HG03457 (cell line): ENCODE measurements at regions not wholly inside any gene's neighbourhood (a gene's known extent, or its start where the extent isn't known, plus 50 kb on each side); places are given as distances from the start of the nearest gene placed in this dataset.

Experiments used
- ATAC-seq: cut with Tn5 transposase; IDR thresholded peaks from one replicate; pipeline ENCODE4 v1.9.1; 2021; ENCODE audit warnings: moderate number of reproducible peaks; ENCODE audit not compliant: unreplicated experiment

DNA sequence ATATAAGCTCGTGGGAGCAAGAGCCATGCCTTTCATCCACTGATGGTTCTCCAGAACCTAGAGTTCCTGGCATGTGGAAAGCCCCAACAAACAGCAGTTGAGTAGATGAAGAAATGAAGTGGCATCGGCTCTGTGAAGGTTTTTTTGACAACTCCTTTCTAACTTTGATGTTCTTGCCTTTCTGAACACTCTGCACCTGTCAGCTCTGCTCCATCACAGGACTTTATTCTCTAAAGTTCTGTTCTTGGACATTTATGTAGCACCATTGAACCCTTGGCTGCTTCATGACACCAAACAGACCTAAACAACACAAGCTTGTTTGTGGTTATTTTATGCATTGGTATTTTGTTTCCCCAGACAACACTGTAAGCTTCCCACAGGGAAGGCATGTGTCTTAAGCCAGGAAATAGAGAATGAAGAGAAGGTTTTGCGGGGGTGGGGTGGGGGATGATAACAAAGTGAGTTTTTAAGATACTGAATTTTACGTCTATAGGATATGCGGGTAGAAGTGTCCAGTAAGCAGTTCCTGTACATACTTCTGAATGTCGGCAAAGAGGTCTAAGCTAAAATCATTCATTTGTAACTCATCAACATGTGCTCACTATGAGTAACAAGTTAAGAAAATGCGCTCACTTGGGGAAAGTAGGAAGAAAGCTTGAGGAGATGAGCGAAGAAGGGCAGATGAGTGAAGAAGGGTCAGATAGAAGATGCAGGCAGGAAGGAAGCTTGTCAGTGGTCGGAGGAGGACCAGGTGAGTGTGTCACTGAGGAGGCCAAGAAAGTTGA is 146.0 kb upstream of the PLEKHG7 start:
- ATAC-seq: no peak

DNA sequence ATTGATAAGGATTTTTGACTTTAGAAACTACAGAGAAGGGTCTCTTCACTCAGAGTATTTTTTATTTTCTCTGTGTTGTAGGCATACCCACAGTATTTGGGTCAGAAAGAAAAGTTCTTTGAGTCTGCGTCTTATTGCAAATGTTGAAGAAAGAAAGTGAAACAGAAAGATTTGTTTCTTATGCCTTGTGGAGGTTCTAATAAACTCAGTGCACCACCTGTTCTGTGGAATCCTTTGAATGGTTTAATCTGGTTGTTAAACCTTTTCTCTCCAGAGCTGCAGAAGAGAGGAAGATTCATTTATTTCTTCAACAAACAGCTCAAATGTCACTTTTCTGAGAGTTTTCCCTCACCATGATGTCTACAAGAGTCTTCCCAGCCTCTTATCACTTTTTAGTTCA is 146.6 kb upstream of the PLEKHG7 start:
- ATAC-seq: no peak

DNA sequence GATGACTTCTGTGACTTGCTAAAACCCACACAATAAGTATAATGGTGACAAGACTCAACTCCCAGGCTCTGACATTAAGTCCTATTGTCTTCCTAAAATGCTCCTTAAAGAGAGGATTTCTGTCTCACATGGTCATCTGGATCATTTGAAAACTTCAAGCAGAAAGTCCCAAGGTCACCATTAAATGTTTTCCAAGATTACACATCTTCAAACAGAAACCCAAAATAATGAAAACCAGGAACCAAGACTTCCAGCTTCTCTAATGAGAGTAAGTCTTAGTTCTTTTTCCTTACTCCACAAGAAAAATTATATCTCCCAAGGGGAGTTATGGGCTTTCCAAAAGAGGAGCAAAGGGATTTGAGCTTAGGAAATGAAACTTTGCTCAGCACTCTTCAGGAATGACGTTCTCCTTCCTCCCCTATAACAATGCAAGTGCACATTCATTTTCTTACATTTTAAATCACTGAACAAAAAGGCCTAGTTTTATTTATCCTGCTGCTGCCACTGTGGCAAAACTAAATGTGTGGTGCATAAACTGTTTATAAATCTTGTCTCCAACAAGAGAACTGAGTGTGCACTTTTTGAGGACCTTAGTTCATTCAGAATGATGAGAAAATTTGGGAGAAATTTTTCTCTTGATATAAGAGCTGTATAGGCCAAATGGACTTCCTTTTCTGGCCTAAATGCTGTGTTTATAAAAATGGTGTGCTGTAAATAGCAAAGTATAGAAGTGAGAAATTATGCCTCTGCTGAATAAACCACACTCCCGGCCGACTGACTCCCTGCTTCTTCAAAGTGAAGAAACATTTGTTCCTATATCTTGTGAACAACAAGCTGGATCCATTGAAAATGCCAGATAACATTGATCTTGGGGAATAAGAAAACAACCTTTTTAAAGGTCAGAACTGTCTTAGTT is 148.4 kb upstream of the PLEKHG7 start:
- no peak for ATAC-seq

DNA sequence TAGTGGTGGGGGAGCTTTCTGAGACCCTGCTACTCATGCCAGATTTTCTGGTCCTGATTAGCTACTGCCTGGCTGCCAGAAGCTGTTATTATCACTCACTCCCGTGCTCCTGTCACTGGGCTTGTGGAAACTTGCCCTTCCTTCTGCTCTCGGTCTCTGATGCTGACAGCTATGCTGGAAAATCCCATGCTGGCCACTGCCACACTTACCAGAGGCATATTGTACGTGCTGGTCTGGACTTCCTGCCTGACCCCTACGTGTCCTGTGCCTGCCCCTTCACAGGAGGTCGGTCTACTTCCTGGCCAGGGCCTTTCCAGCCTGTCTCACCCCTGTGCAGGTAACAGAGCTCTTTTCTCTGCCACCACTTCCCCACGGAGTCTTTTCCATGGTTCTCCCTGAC is 149.4 kb upstream of the PLEKHG7 start:
- ATAC-seq: no peak

DNA sequence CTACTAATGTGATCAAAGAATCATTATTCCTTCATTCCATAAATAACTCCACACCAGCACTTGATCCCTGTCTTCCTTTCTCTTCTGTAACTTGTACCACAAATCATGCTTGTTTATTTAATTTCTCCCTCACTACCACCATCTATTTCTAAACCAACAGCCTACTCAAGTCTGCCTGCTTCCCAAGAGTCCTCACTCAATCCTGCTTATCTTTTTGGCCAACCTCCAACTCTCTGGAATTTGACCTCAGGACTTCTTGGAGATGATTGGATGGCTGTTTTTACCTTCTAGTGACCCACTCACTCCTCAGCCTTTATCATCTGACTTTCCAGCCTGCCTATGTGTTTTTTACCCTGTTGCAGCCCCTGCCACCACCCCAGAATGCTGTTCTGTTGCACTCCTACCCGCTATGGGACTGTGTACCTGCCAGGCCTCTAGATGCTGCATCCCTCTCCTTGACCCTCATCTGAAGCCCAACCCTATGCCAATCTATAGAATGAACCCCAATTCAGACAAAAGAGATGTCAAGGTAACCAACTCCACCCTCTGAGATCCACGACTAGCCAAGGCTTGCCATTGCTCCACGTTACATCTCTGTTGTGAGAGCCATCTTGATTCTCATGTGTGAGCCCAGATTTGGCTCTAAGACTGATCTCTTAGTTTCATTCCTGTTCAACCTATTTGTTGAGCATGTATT is 150.2 kb upstream of the PLEKHG7 start:
- ATAC-seq: no peak

DNA sequence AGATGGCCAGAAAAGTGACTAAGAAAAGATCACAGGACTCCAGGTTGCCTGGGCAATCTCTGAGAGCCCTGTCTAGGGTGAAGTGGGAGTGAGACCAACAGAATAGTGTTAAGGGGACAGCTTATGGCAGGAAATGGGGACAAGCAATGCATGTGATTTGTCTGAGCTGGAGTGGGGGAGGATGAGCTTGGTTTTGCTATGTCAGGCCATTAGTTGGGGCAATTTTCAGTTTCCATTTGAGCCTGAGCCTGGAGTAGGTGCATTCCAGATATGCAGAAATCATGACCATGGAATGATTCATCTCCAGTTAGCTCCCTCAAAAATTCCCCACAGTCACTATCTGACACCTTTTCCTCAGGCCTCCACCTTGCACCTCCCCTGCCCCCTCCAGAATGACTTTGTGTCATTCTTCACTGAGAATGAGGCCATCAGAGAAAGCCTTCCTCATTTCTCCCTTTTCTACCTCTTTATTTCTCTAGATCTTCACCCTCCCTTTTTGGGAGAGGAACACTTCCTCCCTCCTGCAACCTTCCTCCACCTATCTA is 150.9 kb upstream of the PLEKHG7 start:
- peak; percentile 46 for ATAC-seq

DNA sequence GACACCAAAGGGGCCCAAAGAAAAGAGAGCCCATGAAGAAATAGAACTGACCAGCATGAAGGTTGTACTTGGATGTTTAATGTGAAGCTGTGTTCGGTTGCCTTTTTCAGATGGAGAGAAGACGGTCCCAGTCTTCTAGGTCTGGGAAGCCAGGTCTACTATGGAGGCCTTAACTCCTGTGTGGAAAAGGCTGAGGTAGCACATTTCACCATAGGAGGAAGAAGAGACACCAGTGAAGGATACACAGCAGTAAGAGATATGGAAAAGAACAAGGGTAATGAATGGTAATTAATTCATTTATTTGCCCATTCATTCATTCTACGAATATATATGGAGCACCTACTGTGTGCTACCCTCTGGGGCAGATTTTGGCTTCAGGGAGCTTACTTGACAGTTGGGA is 151.6 kb upstream of the PLEKHG7 start:
- no peak for ATAC-seq

DNA sequence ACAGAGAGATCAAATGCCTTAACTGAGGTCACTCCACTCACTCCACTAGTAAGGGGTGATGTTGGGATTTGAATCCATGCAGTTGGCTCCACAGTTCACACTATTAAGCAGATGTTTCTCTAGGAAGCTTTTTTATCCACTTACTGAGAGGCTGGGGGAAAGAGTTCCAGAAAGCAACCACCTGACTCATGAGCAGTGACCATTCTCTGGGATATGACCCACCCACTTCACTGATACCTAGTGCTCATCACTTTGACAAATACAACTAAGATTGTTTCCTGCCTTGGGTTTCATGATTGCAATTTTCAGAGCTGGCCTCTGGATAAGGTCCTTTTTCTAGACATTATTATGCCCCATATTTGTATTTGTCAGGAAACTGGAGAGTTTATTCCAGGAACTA is 152.1 kb upstream of the PLEKHG7 start:
- no peak for ATAC-seq

DNA sequence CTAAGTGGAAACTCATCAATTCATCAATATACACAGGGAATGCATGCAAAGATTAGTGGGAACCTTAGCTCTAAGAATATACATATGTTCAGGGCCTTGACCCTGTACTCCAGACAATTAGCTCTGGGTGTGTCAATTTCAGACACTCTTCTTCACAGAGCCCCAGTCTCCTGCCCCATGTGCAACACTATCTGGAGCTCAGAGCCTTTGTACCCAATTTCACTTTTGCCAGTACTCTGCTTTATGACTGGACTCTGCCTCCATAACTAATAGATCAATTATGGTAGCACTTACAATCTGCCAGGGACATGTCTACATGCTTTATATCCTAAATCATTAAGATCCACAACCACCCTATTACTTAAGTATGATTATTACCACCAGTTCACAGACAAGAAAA is 152.5 kb upstream of the PLEKHG7 start:
- no peak for ATAC-seq

DNA sequence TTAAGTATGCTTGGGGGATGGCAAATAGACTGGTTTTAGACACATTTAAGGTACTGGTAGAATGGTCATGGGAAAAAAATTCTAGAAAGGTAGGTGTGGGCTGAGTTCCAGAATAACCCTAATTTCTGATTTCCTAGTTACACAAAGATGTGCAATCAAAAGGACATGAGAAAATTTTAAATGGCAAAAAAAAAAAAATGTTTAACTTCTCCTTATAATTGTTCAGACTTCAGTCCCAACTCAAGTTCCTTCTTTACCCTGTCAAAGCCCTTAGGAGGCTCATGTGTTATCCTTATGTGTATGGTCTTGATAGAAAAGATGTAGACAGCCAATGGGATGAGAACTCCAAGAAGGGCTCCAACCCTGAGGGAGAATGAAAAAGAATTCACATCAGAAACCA is 153.3 kb upstream of the PLEKHG7 start:
- no peak for ATAC-seq

DNA sequence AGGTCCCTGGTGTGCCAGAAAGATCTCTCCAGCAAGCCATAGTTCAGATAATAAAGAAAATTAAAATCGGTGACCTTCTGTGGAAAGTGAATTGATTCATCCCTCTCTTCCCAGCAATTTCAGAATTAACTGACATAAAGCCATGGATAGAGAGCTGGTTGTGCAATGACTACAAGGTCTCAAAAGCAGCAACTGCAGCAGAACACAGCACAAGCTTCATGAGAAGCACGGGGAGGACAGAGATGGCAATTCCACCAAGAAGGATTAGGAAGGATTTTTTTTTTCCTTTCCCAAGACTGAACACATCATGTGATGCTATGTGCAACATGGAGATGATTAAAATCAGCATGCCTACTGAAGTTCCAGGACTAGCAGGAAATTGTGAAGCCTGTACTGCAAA is 154.9 kb upstream of the PLEKHG7 start:
- no peak for ATAC-seq

DNA sequence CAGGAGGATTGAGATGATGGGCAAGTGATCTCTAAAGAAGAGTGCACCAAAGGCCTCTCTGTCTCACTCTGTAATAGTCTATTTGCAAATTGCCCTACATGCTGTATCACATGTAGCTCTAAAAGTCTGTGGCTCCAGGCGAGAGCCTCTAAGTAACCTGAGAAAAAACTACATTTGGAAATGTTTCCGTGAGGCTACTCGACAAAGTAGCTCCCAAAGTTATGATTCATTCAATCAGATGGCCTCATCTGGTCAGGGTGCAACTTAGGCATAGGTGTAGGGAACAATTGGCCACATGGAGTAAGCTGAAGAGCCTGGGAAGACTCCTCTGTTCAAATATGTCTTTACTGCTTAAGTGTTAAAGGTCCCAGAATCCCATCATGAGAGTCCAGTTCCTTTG is 155.4 kb upstream of the PLEKHG7 start:
- ATAC-seq: no peak

DNA sequence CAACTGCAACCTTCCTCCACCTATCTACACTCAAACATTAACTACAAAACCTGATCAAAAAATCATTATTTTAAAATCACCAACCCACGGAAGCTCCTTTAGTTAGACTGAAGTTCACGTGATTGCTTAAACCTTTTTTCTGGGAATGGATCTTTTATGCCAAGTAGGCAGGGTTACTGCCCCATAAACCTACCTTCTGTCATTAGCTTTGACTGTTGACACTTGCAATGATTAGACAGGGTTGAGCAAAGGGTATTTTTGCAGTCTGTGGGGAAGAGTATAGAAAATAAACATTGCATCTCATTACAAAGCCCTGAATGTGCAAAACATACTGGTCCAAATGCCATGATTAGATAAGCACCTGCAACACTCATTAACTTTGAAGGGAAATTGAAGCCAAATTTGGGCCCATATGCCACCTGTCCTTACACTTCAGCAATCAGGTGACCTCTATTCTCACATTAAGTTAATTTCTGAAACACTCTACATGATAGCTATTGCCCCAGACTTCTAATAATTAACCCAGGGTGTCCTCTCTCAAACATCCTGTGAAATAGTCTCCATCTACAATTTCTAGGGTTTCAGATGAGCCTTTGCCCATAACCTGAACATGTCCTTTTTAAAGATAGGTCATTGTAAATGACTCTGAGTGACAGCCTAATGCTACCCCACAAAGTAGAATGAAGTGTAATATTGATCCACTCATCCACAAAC is 156.0 kb upstream of the PLEKHG7 start:
- ATAC-seq: peak; percentile 80

DNA sequence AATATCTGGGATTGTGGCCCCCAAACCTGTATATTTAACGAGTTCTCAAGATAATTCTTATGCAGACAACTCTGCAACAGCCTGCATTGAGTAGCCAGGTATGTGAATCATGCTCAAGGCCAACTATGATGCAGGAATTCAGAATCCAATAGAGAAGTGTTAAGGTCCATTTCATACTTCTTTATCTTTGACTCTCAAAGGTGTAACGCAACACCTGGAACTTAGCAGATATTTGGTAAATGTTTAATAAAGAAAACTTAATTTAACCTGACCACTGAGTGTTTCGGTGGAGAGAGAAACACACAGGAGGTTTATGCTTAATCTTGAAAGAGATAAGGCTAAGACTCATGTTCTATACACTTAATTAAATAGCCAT is 156.5 kb upstream of the PLEKHG7 start:
- ATAC-seq: peak; percentile 21

DNA sequence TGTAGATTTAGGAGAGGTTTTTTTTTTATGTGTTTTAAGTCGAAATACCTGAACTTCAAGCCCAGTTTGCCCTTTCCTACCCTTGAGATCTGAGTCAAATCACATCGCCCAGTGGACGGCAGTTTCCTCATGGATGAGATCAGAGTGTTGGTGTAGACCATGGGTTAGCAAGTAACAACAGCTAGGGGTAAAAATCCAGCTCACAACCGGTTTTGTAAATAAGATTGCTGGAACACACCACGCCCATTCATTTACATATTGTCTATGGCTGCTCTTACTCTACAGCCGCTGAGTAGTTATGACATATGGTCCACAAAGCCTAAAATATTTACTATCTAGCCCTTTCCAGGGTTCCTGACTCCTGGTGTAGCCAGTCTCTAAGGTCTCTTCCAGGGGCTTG is 158.5 kb upstream of the PLEKHG7 start:
- no peak for ATAC-seq

DNA sequence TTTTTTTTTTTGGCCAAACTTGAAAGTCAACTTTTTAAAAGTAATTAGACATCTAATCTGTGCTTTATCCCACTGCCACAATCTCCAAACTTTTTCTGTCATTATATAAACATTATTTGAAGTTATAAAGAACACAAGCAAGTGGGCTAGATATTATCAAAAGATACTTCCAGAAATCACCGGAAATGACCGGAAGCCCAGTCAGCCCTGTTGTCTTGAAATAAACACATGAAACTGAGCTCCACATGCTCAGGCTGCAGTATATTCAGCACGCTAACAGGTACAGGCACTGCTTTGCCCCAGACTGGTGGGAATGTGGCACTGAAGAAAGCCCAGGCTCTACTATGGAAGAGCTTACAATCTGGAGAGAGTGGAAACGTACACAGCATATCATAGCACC is 158.9 kb upstream of the PLEKHG7 start:
- no peak for ATAC-seq

DNA sequence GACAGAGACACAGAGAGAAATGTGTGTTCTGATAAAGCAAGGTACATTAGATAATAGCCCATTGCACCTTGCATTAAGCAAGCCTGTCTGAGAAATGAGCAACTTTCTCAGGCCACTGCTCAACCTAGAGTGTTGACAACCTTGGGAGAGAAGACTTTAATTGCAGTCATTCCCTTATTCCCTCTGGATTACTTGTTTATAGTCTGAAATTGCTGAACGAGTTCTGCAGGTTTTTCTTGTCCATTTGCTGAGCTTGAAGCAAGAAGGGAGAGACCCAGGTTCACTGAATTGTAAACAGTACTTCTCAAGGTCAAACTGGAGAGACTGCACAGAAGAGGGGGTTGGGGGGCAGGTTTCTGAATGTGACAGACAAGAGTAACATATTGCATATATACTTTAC is 159.4 kb upstream of the PLEKHG7 start:
- ATAC-seq: no peak

DNA sequence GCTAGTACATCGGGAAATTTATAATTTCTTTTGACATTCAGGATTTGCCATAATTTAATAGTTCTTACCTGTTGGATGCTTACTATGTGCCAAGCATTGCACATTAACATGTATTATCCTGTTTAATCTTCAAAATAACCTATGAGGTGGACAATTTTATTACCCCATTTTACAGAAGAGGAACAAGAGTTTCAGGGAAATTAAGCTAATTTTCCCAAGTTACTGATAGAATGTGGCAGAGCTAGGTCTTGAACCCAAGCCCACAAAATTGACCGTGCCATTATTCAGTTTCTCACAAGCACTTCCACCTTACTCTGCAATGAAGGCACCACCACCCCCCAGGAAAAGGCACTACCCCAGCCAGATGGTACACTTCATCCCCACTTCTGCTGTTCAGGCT is 161.1 kb upstream of the PLEKHG7 start:
- ATAC-seq: no peak

DNA sequence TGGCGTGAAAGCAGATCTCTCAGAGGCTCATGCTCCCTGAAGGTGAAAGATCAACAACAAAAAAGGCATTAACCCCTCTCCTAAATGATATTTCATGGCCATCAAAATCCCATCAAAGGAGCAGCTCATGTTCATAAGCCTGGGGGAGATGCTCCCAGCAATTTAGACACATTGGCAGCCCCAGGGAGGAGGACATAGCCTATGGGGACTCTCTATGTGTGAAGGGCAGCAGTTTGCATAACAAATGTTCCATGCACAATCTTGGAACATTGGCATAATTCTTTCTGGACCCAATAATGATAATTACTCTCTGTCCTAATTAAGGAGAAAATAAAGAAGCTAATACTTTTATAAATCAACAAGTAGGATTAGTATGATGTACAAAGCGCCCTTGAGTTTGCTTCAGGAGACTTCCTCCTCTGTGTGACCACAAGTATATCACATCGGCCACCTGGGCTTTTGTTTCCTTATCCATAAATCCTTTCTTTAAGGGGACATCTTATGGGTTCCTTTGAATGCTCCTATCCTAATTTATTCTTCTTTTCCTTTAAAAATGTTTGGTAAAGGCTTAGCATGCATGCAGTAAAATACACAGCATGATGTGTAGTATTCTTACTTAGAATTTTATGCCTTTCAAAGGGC is 161.9 kb upstream of the PLEKHG7 start:
- no peak for ATAC-seq
